HG02840 (cell line): ENCODE measurements at regions not wholly inside any gene's neighbourhood (a gene's known extent, or its start where the extent isn't known, plus 50 kb on each side); places are given as distances from the start of the nearest gene placed in this dataset.
"Not testable (repeated sequence)": the region's sequence is repeated elsewhere in the genome, so short reads cannot be mapped to it uniquely, and the experiment has no call there.

ENCODE experiments used
- ATAC-seq: cut with Tn5 transposase; IDR thresholded peaks from one replicate; pipeline ENCODE4 v1.9.1; 2021; ENCODE audit warnings: mild to moderate bottlenecking, moderate library complexity, moderate number of reproducible peaks; ENCODE audit not compliant: unreplicated experiment, low FRiP score

DNA sequence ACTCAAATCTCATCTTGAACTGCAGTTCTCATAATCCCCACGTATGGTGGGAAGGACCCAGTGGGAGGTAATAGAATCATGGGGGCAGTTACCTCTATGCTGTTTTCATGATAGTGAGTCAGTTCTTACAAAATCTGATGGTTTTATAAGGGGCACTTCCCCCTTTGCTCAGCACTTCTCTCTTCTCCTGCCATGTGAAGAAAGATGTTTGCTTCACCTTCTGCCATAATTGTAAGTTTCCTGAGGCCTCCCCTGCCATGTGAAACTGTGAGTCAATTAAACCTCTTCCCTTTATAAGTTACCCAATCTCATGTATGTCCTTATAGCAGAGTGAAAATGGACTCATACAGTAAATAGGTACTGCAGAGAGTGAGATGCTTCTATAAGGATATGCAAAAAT lies 1050.6 kb upstream of the GRIA3 start:
- ATAC-seq = no peak

DNA sequence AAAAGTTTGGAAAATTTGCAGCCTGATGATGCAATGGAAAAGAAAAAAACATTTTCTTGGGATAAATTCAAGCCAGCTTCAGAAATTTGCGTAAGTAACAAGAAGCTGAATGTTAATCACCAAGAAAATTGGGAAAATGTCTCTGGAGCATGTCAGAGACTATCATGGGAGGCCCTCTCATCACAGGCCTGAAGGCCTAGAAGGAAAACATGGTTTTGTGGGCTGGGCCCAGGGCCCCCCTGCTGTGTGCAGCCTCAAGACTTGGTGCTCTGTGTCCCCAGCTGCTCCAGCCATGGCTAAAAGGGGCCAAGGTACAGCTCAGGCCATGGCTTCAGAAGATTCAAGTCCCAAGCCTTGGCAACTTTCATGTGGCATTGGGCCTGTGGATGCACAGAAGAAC lies 1049.8 kb upstream of the GRIA3 start:
- no peak for ATAC-seq

DNA sequence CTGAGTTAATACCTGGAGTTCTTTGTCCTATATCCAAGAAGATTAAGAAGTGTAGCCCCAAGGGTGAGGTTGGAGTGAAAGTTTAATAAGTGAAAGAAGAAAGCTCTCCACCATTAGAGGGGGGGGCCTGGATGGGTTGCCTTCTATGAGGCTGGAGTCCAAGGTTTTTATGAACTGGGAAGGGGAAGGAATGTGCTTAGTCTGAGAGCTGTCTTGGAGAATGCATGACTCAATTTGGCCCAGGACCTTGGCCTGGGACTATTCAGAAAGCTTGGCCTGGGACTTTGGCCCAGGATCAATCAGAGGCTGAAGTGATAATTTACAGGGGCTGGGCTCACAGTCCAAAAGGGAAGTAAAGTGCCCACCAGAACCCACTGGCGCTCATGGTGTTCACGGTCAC lies 1049.0 kb upstream of the GRIA3 start:
- ATAC-seq = no peak

DNA sequence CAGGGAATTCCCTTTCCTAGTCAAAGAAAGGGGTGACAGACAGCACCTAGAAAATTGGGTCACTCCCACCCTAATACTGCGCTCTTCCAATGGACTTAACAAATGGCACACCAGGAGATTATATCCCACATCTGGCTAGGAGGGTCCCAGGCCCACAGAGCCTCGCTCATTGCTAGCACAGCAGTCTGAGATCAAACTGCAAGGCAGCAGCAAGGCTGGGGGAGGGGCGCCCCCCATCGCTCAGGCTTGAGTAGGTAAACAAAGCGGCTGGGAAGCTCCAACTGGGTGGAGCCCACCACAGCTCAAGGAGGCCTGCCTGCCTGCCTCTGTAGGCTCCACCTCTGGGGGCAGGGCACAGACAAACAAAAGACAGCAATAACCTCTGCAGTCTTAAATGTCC lies 1043.9 kb upstream of the GRIA3 start:
- not testable (repeated sequence) for ATAC-seq

DNA sequence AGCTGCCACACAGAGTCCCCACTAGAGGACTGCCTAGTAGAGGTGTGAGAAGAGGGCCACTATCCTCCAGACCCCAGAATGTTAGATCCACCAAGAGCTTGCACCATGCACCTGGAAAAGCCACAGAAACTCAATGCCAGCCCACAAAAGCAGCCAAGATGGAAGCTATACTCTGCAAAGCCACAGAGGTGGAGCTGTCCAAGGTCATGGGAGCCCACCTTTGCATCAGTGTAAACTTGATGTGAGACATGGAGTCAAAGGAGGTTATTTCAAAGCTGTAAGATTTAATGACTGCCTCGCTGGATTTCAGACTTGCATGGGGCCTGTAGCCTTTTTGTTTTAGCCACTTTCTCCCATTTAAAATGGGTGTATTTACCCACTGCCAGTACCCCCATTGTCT lies 1030.1 kb upstream of the GRIA3 start:
- no peak for ATAC-seq

DNA sequence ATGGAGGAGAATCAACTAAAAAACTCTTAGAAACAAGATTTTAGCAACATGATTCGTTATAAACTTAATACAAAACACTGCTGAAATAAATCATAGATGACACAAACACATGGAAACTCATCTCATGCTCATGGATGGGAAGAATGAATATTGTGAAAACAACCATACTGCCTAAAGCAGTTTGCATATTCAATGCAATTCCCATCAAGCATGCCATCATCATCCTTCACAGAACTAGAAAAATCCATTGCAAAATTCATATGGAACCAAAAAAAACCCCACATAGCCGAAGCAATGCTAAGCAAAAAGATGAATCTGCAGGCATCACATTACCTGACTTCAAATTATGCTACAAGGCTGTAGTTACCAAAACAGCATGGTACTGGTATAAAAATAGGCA lies 1015.8 kb upstream of the GRIA3 start:
- no peak for ATAC-seq

DNA sequence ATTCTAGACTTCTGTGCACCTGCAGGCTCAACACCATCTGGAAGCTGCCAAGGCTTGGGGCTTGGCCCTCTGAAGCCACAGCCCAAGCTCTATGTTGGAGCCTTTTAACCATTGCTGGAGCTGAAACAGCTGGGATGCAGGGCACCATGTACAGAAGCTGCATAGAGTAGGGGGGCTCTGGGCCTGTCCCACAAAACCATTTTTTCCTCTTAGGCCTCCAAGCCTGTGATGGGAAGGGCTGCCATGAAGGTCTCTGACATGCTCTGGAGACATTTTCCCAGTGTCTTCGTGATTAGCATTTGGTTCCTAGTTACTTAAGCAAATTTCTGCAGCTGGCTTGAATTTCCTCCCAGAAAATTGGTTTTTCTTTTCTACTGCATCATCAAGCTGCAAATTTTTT lies 999.3 kb upstream of the GRIA3 start:
- ATAC-seq = no peak

DNA sequence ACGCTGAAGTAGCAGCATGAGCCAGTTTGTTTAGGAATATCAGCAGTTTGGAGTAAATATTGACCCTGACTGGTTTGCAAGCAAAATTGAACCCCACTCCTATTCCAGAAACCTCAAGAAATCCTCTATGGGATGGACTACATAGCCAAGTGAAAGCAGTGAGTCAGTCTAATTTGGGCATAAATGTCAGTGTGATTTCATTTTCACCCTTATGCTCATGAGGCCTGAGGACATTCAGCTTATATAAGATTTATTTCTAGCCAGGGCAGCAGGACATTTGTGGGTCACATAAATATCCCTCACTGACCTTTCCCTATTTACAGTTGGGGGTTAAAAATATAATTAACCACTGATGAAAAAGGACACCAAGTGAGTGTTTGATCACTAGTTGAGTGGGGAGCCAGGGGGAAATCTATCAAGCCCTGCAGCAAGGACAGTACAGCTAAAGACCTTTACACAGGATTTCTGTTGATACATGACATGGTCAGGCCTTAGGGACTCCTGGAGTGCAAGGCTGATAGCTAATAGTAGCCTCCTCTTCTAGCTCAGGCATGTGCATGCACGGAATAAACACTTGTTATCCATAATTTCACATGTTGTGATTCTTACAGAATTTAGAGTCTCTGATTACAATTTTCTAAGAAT lies 996.9 kb upstream of the GRIA3 start:
- no peak for ATAC-seq

DNA sequence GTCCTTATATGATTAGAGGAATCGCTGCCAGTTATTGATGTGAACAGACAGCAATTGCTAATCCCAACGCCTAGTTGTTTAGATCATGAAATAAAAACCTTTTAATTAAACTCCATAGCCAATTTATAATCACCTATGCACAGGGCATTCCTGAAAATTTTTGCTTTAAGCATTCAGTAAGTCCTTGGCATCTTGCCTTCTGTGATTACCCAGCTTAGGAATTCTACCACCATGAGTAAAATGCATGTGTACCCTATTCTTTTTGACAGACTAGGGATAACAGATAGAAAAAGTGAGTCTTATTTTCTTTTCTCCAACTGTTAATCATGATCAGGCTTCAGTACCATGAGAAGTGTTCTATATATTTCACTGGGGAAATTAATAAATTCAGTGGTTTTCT lies 995.3 kb upstream of the GRIA3 start:
- no peak for ATAC-seq

DNA sequence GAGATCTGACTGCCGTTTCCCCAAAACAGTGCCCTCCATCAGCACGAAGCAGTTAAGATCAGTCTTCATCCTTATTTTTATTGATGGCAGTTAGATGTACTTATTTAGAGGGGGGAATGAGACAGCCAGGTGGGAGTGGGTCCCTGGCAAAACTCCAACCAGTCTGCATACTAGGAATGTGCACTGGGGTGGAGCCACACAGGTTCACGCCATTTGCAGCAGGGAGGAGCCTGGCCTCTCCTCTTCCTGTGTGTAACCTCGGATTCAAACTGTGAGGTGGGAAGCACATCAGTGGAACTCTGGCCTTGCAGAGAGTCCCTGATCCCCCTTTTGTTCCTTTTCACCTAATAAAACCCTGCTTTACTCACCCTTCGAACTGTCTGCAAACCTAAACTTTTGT lies 987.7 kb upstream of the GRIA3 start:
- no peak for ATAC-seq

DNA sequence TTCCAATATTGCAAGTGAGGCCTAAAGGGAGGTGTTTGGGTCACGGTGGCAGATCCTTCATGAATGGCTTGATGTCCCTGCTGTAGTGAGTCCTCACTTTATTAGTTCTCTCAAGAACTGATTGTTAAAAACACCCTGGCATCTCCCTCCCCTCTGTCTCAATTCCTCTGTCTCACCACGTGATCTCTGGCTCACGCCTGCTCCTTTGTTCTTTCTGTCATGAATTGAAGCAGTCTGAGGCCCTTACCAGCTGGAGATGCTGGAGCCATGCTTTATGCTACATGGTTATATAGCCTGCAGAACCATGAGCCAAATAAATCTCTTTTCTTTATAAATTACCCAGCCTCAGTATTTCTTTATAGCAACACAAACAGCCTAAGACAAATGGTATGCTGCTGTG lies 980.7 kb upstream of the GRIA3 start:
- no peak for ATAC-seq

DNA sequence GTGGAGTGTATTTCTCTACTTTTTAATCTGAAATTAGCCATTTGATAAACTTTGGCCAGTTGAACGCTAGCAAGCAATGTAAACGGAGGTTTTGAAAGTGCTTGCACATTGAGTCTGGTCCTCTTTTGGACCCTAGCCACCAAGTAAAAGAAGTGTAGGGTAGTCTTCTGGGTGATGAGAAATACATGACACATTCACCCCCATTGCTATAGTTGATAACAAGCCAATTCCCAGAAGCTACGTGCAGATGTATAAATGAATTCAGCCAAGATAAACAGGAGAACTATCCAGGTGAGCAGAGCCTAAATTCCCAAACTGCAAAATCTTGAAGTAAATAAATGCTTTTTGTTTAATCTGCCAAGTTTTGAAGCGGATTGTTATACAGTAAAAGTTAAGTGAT lies 965.4 kb upstream of the GRIA3 start:
- ATAC-seq = no peak

DNA sequence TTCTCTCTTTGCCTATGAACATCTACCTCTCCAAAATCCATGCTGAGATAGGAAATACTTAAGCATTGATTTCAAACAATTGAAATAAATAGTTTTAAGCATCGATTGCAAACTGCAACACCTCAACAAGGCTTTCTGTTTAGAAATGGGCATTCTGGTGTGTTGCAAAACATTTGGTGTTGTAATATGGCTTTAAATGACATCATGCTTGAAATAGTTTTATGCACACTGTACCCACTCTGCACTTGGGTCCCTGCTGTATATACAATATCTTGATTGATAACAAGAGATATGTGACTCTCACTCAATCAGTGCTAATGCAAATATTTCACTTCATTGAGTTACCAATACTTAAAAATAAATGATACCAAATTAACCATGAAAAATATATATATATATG lies 964.9 kb upstream of the GRIA3 start:
- ATAC-seq = no peak

DNA sequence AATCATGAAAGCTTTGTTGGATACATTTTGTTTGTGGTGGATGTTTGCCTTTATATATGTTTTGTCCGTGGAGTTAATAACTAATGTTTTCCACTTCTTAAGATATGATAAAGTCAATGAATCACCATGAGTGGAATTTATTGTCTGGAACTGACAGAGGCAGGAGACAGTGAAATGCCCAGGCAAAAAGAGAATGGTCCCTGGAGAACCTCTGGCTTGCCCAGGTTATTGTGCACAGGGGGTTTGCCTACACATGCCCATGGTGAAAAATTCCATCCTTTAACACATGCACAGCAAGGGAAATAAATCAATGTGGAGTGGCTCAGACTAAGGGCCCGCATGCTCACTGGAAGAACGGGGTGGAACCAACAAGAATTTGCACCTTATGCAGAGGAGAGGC lies 964.3 kb upstream of the GRIA3 start:
- ATAC-seq = no peak

DNA sequence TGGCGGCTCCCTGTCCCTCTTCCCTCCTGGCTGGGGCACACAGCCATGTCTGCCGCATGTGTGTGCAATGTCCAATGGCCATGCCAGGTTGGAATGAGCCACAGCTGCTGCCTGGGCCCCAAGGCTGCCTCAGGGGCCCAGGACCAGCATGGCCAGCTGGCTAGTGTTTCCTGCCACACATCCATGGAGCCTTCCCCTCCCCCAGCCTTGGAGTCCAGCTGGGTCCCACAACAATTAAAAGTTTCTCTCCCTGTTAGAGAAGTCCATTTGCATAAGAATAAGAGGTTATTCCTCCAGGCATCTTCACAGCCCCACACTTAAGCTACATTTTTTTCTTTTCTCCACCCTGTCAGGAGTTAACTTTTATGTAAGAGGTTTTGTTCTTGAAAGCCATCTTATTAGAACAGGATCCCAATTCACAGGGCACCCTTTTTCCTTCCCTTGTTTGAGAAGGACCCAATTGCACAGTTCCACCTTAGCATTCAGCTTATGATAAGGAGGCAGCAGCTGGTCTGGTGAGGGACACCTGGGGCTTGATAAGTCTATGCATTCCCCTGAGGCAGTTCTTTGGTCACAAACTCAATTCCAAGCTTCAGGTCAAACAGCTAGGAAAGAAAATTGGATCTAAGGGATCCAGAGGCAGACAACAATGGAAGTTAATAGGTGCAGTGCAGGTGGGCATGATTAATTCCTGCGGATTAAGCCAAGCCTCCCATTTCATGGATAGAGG lies 963.3 kb upstream of the GRIA3 start:
- no peak for ATAC-seq

DNA sequence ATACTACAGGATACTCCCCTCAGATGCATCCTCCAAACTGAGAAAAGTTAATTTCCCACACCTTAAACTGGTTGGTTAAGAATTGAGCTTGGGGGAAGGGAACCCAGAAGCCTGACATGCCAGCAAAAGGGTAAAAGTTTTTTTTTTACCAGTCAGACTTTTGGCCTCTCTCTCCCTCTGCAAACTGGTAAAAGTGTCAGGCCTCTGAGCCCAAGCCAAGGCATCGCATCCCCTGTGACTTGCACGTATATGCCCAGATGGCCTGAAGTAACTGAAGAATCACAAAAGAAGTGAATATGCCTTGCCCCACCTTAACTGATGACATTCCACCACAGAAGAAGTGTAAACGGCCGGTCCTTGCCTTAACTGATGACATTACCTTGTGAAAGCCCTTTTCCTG lies 962.3 kb upstream of the GRIA3 start:
- not testable (repeated sequence) for ATAC-seq

DNA sequence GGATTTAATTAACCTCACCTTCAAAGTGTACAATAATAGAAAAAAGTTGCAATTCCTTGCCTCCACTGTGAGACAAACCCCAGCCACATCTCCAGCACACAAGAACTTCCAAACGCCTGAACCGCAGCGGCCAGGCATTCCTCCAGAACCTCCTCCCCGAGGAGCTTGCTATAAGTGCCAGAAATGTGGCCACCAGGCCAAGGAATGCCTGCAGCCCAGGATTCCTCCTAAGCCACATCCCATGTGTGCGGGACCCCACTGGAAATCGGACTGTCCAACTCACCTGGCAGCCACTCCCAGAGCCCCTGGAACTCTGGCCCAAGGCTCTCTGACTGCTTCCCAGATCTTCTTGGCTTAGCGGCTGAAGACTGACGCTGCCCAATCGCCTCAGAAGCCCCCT lies 959.9 kb upstream of the GRIA3 start:
- ATAC-seq = not testable (repeated sequence)

DNA sequence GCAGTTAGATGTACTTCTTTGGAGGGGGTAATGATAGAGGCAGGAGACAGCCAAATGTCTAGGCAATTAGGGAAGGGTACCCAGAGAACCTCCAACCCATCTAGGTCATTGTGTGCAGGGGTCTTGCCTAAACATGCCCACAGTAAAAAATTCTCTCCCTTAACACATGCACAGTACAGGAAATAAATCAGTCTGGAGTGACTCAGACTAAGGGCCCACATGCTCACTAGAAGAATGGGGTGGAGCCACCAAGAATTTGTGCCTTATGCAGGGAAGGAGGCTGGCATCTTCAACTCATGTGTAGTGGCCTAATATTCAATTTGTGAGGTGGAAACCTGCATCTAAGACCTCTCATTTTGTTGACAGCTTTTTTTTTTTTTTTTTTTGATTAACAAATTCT lies 945.3 kb upstream of the GRIA3 start:
- ATAC-seq = no peak

DNA sequence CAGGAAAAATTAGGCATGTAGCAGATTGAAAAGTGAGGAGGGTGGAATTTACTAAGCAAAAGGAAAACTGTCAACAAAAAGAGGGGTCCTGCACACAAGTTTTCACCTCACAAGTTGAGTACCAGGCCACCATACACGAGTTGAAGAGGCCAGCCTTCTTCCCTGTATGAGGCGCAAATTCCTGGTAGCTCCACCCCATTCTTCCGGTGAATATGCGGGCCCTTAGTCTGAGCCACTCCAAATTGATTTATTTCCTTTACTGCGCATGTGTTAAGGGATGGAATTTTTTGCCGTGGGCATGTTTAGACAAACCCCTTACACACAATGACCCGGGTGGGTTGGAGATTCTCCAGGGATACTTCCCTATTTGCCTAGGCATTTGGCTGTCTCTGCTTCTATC lies 942.1 kb upstream of the GRIA3 start:
- no peak for ATAC-seq

DNA sequence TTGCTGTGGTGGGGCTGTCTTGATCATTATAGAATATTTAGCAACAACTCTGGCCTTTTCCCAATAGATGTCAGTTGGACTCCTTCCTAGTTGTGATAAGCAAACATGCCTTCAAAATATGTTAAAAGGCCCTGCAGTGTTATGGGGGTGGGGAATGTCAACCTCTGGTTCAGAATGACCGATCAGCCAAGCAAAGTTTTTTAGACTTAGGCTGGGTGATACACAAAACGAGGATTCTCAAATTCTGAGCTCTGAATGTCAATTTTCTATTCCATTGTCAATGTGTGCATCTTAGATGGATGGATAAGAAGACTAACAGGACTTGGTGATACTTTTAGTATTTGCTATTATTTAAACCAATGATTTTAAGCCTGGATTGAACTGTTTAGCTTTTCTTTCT lies 940.0 kb upstream of the GRIA3 start:
- ATAC-seq = no peak

DNA sequence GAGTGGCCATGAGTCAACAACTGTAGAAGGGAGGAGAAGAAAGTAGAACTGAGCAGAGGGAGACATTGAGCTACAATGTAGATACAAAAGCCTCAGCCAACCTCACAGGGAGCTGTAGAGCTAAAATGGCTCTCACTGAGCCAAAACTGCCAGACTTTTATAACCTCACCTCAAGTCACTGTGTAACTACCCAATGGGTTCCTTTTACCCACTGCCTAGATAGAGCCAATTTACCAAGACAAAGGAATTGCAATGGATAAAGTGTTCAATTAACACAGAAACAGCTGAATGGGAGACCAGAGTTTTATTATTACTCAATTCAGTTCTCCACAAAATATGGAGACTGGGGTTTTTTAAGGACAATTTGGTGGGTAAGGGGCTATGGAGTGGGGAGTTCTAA lies 938.9 kb upstream of the GRIA3 start:
- no peak for ATAC-seq

DNA sequence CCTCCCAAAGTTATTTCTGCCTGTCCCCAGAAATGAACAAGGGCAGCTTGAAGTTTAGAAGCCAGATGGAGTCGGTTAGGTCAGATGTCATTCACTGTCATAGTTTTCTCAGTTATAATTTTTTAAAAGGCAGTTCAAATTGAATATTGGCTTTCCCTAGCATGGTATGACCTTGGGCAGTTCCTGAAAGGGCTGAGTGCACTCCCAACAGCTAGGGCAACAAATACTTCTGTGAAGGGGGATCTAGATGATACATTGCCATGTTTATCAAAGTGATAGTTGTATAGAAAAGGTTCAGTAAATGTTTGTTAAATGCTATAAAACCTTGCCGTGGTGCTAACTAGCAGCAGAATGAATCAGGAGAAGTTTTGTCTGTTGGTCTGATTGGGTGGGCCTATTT lies 938.1 kb upstream of the GRIA3 start:
- no peak for ATAC-seq

DNA sequence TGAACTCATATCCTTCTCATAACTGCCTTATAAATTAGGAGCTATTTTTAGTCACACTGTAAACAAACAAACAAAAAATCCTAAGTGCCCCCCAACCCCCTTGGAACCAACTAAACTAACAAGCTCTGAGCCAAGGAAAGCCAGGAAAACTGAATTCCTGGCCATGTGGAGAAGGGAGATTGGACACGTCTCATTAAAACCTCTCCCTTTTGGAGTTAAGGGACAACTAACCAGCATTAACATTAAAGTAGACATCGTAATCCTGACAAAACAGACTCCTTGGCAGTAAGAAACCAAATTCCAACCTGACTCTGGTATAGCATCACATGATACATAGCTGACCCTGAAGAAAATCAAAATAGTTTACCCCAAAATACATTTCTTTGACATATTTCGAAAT lies 937.1 kb upstream of the GRIA3 start:
- no peak for ATAC-seq
